H1 (cell line): ENCODE measurements at regions not wholly inside any gene's neighbourhood (a gene's known extent, or its start where the extent isn't known, plus 50 kb on each side); places are given as distances from the start of the nearest gene placed in this dataset.

Source experiments
- CTCF ChIA-PET: fragments of 300-600 bp; sonication (Branson Sonifier 250); formaldehyde crosslinking; loops from one replicate; lab custom pipeline; 2021; ENCODE audit not compliant: partially characterized antibody; lab: Charles Lee
- POLR2A ChIA-PET: fragments of 300-600 bp; sonication (Branson Sonifier 250); formaldehyde crosslinking; loops from one replicate; lab custom pipeline; 2021; ENCODE audit warnings: inconsistent platforms; ENCODE audit not compliant: partially characterized antibody; lab: Charles Lee
- DNase-seq, 2 experiments: peaks; one replicate each; pipeline versions ENCODE4 v3.0.0 to v3.0.0-alpha.2; 2010 to 2022; ENCODE audit warnings: low spot score in 2 of 2, low read depth in 1 of 2, mixed read lengths in 1 of 2
- FAIRE-seq: peaks from 2 replicates; lab custom pipeline; 2011; peaks lifted over from hg19 to GRCh38; lab: Jason Lieb, UNC
- H2AFZ ChIP-seq: 2 replicates; pipeline ENCODE4 v1.8.1; 2012; ENCODE audit warnings: low read length, inconsistent platforms
- H2AK5ac ChIP-seq: 2 replicates; pipeline ENCODE4 v1.6.1; 2013; ENCODE audit warnings: low read depth, low read length
- H2BK120ac ChIP-seq: replicated peaks from 2 replicates; pipeline ENCODE3; 2013; ENCODE audit warnings: low read depth, low read length, inconsistent platforms
- H2BK12ac ChIP-seq: 2 replicates; pipeline ENCODE4 v1.6.1; 2013; ENCODE audit warnings: low read depth, low read length
- H2BK15ac ChIP-seq: 2 replicates; pipeline ENCODE4 v1.6.1; 2013; ENCODE audit warnings: low read length
- H2BK20ac ChIP-seq: 2 replicates; pipeline ENCODE4 v1.6.1; 2013; ENCODE audit warnings: low read length
- H2BK5ac ChIP-seq: 2 replicates; pipeline ENCODE4 v1.6.1; 2013; ENCODE audit warnings: low read depth, low read length
- H3K14ac ChIP-seq: 2 replicates; pipeline ENCODE4 v1.6.1; 2013; ENCODE audit warnings: inconsistent platforms; ENCODE audit not compliant: insufficient read length
- H3K18ac ChIP-seq: 2 replicates; pipeline ENCODE4 v1.6.1; 2013; ENCODE audit warnings: low read length; ENCODE audit errors: extremely low read depth
- H3K23ac ChIP-seq: 2 replicates; pipeline ENCODE4 v1.6.1; 2013; ENCODE audit warnings: inconsistent platforms; ENCODE audit not compliant: insufficient read length
- H3K23me2 ChIP-seq: 2 replicates; pipeline ENCODE4 v1.6.1; 2013; ENCODE audit warnings: low read depth, low read length
- H3K27ac ChIP-seq: 2 replicates; pipeline ENCODE4 v1.6.1; 2011; ENCODE audit warnings: low read depth, low read length, inconsistent platforms
- H3K27me3 ChIP-seq, 4 experiments: replicated peaks in 1 of 4; 1 replicate in 1 of 4; 2 replicates in 3 of 4; pipeline versions ENCODE4 v1.6.1 to v1.8.1; 2011 to 2013; ENCODE audit warnings: low read length in 3 of 4, mild to moderate bottlenecking in 3 of 4, inconsistent platforms in 2 of 4, mixed read lengths in 2 of 4, moderate library complexity in 1 of 4; ENCODE audit not compliant: control insufficient read depth in 3 of 4, insufficient read depth in 3 of 4; ENCODE audit errors: extremely low read depth in 1 of 4
- H3K36me3 ChIP-seq, 4 experiments: 2 replicates each; pipeline versions ENCODE4 v1.6.1 to v1.8.1; 2011 to 2013; ENCODE audit warnings: mild to moderate bottlenecking in 4 of 4, low read length in 3 of 4, moderate library complexity in 2 of 4, control low read depth in 1 of 4, inconsistent platforms in 1 of 4; ENCODE audit not compliant: insufficient read depth in 4 of 4, control insufficient read depth in 2 of 4
- H3K4ac ChIP-seq: replicated peaks from 2 replicates; pipeline ENCODE3; 2013; ENCODE audit warnings: low read length, low read depth, mixed read lengths, inconsistent platforms; ENCODE audit not compliant: insufficient read length
- H3K4me1 ChIP-seq, 4 experiments: replicated peaks in 1 of 4; 1 replicate in 1 of 4; 2 replicates in 3 of 4; pipeline versions ENCODE4 v1.6.1 to v1.8.1; 2011 to 2013; ENCODE audit warnings: low read length in 3 of 4, inconsistent platforms in 2 of 4, mixed read lengths in 1 of 4; ENCODE audit not compliant: insufficient read depth in 4 of 4, control insufficient read depth in 3 of 4
- H3K4me2 ChIP-seq, 2 experiments: 2 replicates each; pipeline versions ENCODE4 v1.6.1 to v1.8.1; 2011 to 2013; ENCODE audit warnings: low read depth in 2 of 2, low read length in 2 of 2, control low read depth in 1 of 2, inconsistent platforms in 1 of 2, mild to moderate bottlenecking in 1 of 2; ENCODE audit not compliant: insufficient read depth in 1 of 2
- H3K4me3 ChIP-seq, 4 experiments: fragments of 200-600, 300-600 bp in 1 of 4; sonication (generic), shearing (Covaris generic), sonication (Bioruptor Twin) in 1 of 4; 2 replicates each; pipeline versions ENCODE4 v1.5.1 to v1.8.1; 2011 to 2016; ENCODE audit warnings: low read length in 4 of 4, low read depth in 3 of 4, control low read depth in 2 of 4, inconsistent platforms in 2 of 4, mild to moderate bottlenecking in 2 of 4, mixed read lengths in 1 of 4, moderate library complexity in 1 of 4; ENCODE audit not compliant: insufficient read depth in 2 of 4; ENCODE audit errors: extremely low read depth in 1 of 4
- H3K56ac ChIP-seq: replicated peaks from 2 replicates; pipeline ENCODE3; 2013; ENCODE audit warnings: low read depth, mild to moderate bottlenecking, mixed read lengths, low read length, inconsistent platforms; ENCODE audit not compliant: insufficient read length
- H3K79me1 ChIP-seq: 2 replicates; pipeline ENCODE4 v1.6.1; 2013; ENCODE audit warnings: low read depth, low read length, control low read depth
- H3K79me2 ChIP-seq, 2 experiments: 2 replicates each; pipeline versions ENCODE4 v1.6.1 to v1.8.1; 2012 to 2013; ENCODE audit warnings: low read length in 2 of 2, mild to moderate bottlenecking in 2 of 2, inconsistent platforms in 1 of 2; ENCODE audit not compliant: insufficient read depth in 2 of 2, control insufficient read depth in 1 of 2
- H3K9ac ChIP-seq, 4 experiments: replicated peaks in 1 of 4; 1 replicate in 1 of 4; 2 replicates in 3 of 4; pipeline versions ENCODE4 v1.6.1 to v1.8.1; 2011 to 2013; ENCODE audit warnings: low read depth in 3 of 4, low read length in 3 of 4, control low read depth in 2 of 4, mild to moderate bottlenecking in 2 of 4, moderate library complexity in 2 of 4, inconsistent platforms in 1 of 4; ENCODE audit errors: extremely low read depth in 1 of 4
- H3K9me3 ChIP-seq, 2 experiments: 2 replicates each; pipeline versions ENCODE4 v1.6.1 to v1.8.1; 2012 to 2013; ENCODE audit warnings: mild to moderate bottlenecking in 2 of 2, moderate library complexity in 2 of 2, control low read depth in 1 of 2, inconsistent platforms in 1 of 2, low read depth in 1 of 2, low read length in 1 of 2, mixed read lengths in 1 of 2; ENCODE audit not compliant: insufficient read depth in 2 of 2
- H4K20me1 ChIP-seq, 2 experiments: replicated peaks in 1 of 2; 2 replicates each; pipeline versions ENCODE3 to v1.8.1; 2011 to 2013; ENCODE audit warnings: inconsistent platforms in 2 of 2, low read length in 2 of 2, mild to moderate bottlenecking in 1 of 2; ENCODE audit not compliant: insufficient read depth in 2 of 2, control insufficient read depth in 1 of 2
- H4K5ac ChIP-seq: 2 replicates; pipeline ENCODE4 v1.6.1; 2013; ENCODE audit warnings: low read length, low read depth, mixed read lengths, inconsistent platforms; ENCODE audit not compliant: insufficient read length
- H4K8ac ChIP-seq: 2 replicates; pipeline ENCODE4 v1.8.0; 2013; ENCODE audit warnings: mild to moderate bottlenecking, moderate library complexity, low read length, inconsistent platforms; ENCODE audit not compliant: insufficient read depth; ENCODE audit errors: extremely low read depth
- H4K91ac ChIP-seq: replicated peaks from 2 replicates; pipeline ENCODE3; 2013; ENCODE audit warnings: low read length, mixed read lengths, inconsistent platforms; ENCODE audit not compliant: insufficient read length
- ASH2L ChIP-seq: fragments of 200-600, 300-600 bp; sonication (generic); IDR thresholded peaks from one replicate; pipeline ENCODE4 v1.7.1; 2017; ENCODE audit warnings: low read length
- BCL11A ChIP-seq, 2 experiments: IDR thresholded peaks; one replicate each; pipeline ENCODE4 v1.6.1; 2011; ENCODE audit warnings: low read depth in 2 of 2, low read length in 2 of 2, mild to moderate bottlenecking in 2 of 2
- CBX5 ChIP-seq: fragments of 300-800, 300-1000 bp; sonication (generic); IDR thresholded peaks from 2 replicates; pipeline ENCODE4 v1.7.1; 2016; ENCODE audit warnings: antibody characterized with exemption, low read length, low read depth
- CREB1 ChIP-seq: IDR thresholded peaks from 2 replicates; pipeline ENCODE4 v1.6.1; 2012; ENCODE audit warnings: inconsistent platforms
- HDAC6 ChIP-seq: IDR thresholded peaks from one replicate; pipeline ENCODE4 v1.7.1; 2012; ENCODE audit warnings: low read depth, mild to moderate bottlenecking, inconsistent platforms, low read length, moderate library complexity
- JUND ChIP-seq: IDR thresholded peaks from 2 replicates; pipeline ENCODE4 v1.6.1; 2011; ENCODE audit warnings: mild to moderate bottlenecking, improper control_type of control experiment, low read length
- MAX ChIP-seq: IDR thresholded peaks from 2 replicates; pipeline ENCODE4 v1.6.1; 2012; ENCODE audit warnings: inconsistent platforms
- NANOG ChIP-seq: IDR thresholded peaks from 2 replicates; pipeline ENCODE4 v1.6.1; 2011; ENCODE audit warnings: low read length, low read depth, mild to moderate bottlenecking, inconsistent platforms; ENCODE audit not compliant: insufficient read depth, poor library complexity, severe bottlenecking
- NRF1 ChIP-seq: IDR thresholded peaks from 2 replicates; pipeline ENCODE4 v1.6.1; 2011; ENCODE audit warnings: mild to moderate bottlenecking, low read depth, low read length, improper control_type of control experiment
- PHF8 ChIP-seq: fragments of 200-600 bp; sonication (generic); conservative IDR thresholded peaks from 2 replicates; pipeline ENCODE4 v1.7.1; 2012; ENCODE audit warnings: low read depth, mild to moderate bottlenecking, inconsistent platforms, low read length, moderate library complexity
- RAD21 ChIP-seq, 2 experiments: IDR thresholded peaks in 1 of 2; conservative IDR thresholded peaks in 1 of 2; 2 replicates each; pipeline ENCODE4 v1.6.1; 2011; ENCODE audit warnings: low read depth in 2 of 2, low read length in 2 of 2, improper control_type of control experiment in 1 of 2, inconsistent platforms in 1 of 2, mild to moderate bottlenecking in 1 of 2, moderate library complexity in 1 of 2
- RNF2 ChIP-seq: fragments of 200-900, 300-1000 bp; sonication (generic); IDR thresholded peaks from 2 replicates; pipeline ENCODE4 v1.7.1; 2016; ENCODE audit warnings: borderline replicate concordance, low read depth, mild to moderate bottlenecking, antibody characterized with exemption, low read length; ENCODE audit not compliant: poor library complexity, severe bottlenecking; ENCODE audit errors: missing control alignments
- SP4 ChIP-seq: IDR thresholded peaks from 2 replicates; pipeline ENCODE4 v1.6.1; 2012; ENCODE audit warnings: low read length, inconsistent platforms
- SUZ12 ChIP-seq: fragments of 200-600 bp; sonication (generic); IDR thresholded peaks from 2 replicates; pipeline ENCODE4 v1.6.1; 2012; ENCODE audit warnings: mild to moderate bottlenecking, inconsistent platforms, low read length, moderate library complexity, mixed read lengths
- TBP ChIP-seq: IDR thresholded peaks from 2 replicates; pipeline ENCODE4 v1.6.1; 2011; ENCODE audit warnings: low read depth, low read length, improper control_type of control experiment
- YY1 ChIP-seq: IDR thresholded peaks from 2 replicates; pipeline ENCODE4 v1.6.1; 2011; ENCODE audit warnings: low read depth, mild to moderate bottlenecking, low read length
- WGBS, 2 experiments: shearing (Covaris generic) in 1 of 2; methylation state at CpG; one replicate each; pipeline versions ENCODE4 v1.1.6 to v1.1.7; 2013 to 2015; ENCODE audit warnings: low lambda C conversion rate in 2 of 2, mixed read lengths in 2 of 2, inconsistent platforms in 1 of 2, low coverage in 1 of 2, missing lambda C conversion rate in 1 of 2; ENCODE audit not compliant: insufficient replicate concordance in 2 of 2, insufficient coverage in 1 of 2, insufficient read length in 1 of 2; ENCODE audit errors: extremely low coverage in 1 of 2, missing lambda C conversion rate in 1 of 2; 5-methylcytosine and 5-hydroxymethylcytosine counted together

- no peak overlapping the region for H3K23ac ChIP-seq
- no peak overlapping the region for H2BK12ac ChIP-seq
- H3K14ac ChIP-seq = no peak overlapping the region
- H3K27me3 ChIP-seq = no peaks in the 10 kb centered on the region
- no peaks in the 10 kb centered on the region for H3K4me1 ChIP-seq
- H3K9ac ChIP-seq = no peak overlapping the region
- H3K27ac ChIP-seq = no peak overlapping the region
- no peak overlapping the region for H2AK5ac ChIP-seq
- no peaks in the 10 kb centered on the region for H3K79me1 ChIP-seq
- no peak overlapping the region for H3K4me3 ChIP-seq
- POLR2A ChIA-PET = no interaction called here
- H3K4me2 ChIP-seq = no peak overlapping the region
- H3K4ac ChIP-seq = no peak overlapping the region
- CTCF ChIA-PET = no interaction called here
- no peak overlapping the region for H3K18ac ChIP-seq
- no peak overlapping the region for H2BK20ac ChIP-seq
- no peak for DNase-seq
- H4K5ac ChIP-seq = no peak overlapping the region
- H4K8ac ChIP-seq = no peak overlapping the region
- no peak overlapping the region for H4K91ac ChIP-seq
- H2BK120ac ChIP-seq = no peak overlapping the region
- H2BK15ac ChIP-seq = no peak overlapping the region
- no peaks in the 10 kb centered on the region for H3K23me2 ChIP-seq
- WGBS, 2 experiments = 89% methylated on average over 6 of the region's 6 CpGs; no CpG with 5 or more reads in 1 of the 2 experiments
- H2BK5ac ChIP-seq = no peak overlapping the region
- no peak overlapping the region for H2AFZ ChIP-seq
- no peaks in the 10 kb centered on the region for H3K9me3 ChIP-seq
- FAIRE-seq = no peak
- no peaks in the 10 kb centered on the region for H4K20me1 ChIP-seq
- no peak overlapping the region for H3K56ac ChIP-seq
- H3K79me2 ChIP-seq = no peaks in the 10 kb centered on the region
- H3K36me3 ChIP-seq = no peaks in the 10 kb centered on the region
- TF ChIP-seq HDAC6 (no peak), NANOG (no peak), CREB1 (no peak), YY1 (no peak), NRF1 (no peak), SUZ12 (no peak), CBX5 (no peak), TBP (no peak), BCL11A (IDR thresholded peaks at IDR 0.05; ENCODE audit: low read depth in 2 of 2, low read length in 2 of 2) (no peak), ASH2L (no peak), SP4 (no peak), RNF2 (no peak), JUND (no peak), RAD21 (IDR thresholded peaks at IDR 0.05 in 1 of 2, conservative IDR thresholded peaks at IDR 0.05 in 1 of 2; ENCODE audit: low read depth in 2 of 2, low read length in 2 of 2) (no peak), PHF8 (no peak), MAX (no peak)
These were observed 857.8 kb upstream of the FAT3 start for GRCh38 chr11:91366816-91367215.
